ENCODE measurements at regions not wholly inside any gene's neighbourhood (a gene's known extent, or its start where the extent isn't known, plus 50 kb on each side); places are given as distances from the start of the nearest gene placed in this dataset.

GRCh38 chr18:49663899-49664890 lies 102.3 kb downstream of the LIPG start:
- FAIRE-seq (no peak), DNase-seq (ENCODE audit: insufficient read length, low spot score) (no peak)

GRCh38 chr18:49662506-49662905 lies 100.6 kb downstream of the LIPG start:
- FAIRE-seq (no peak), DNase-seq (ENCODE audit: insufficient read length, low spot score) (no peak)

DNA sequence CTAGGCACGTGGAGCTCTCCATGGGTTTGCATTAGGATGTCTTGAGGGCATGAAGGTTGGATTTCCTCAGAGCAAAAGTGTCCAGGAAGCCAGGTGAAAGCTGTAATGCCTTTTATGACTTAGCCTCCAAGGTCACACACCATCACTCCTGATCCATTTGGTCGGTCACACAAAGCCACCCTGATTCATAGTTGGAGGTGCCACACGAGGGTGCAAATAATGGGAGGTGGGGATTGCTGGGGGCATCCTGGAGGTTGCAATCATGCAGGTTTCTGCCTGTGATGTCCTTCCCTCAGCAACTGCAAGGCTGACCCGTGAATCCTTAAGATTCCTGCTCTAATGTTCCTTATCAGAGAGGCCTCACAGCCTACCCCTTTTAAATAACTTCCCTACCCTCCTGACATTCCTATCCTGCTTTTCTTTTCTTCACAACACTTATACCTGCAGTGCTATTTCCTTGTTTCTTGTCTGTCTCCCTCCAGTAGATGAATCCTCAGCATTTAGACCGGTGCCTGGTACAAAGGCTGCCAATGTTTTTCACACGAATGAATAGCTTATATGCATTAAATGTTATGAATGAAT lies 97.1 kb downstream of the LIPG start:
- no peak for DNase-seq (ENCODE audit: insufficient read length, low spot score)
- no peak for FAIRE-seq

DNA sequence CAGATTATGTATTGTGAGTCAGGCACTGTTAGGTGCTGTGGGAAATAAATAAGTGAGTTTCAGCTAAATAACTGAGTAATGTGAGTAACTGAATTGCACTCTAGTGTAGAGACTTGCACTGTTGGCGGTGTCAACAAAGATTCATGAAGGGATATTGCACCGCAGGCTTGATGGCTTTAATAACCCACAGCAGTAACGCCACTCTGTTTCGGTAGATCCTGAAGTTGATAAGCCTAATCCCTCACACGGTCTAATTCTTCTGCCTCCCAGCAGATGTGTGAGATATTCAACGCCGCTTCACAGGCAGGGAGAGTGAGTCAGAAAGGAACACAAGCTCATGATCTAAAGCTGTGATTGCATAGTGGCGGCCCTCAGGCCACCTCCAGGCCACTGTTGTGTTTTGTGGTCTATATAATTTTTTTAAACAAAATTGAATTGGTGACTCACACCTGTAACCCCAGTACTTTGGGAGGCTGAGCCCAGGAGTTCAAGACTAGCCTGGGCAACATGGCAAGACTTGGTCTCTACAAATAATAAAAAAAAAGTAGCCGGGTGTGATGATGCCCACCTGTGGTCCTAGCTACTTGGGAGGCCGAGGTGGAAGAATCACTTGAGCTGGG lies 94.3 kb downstream of the LIPG start:
- no peak for FAIRE-seq
- DNase-seq (ENCODE audit: insufficient read length, low spot score), result no peak

GRCh38 chr18:49655266-49656072 lies 93.6 kb downstream of the LIPG start:
- DNase-seq (ENCODE audit: insufficient read length, low spot score) (no peak), FAIRE-seq (no peak)

DNA sequence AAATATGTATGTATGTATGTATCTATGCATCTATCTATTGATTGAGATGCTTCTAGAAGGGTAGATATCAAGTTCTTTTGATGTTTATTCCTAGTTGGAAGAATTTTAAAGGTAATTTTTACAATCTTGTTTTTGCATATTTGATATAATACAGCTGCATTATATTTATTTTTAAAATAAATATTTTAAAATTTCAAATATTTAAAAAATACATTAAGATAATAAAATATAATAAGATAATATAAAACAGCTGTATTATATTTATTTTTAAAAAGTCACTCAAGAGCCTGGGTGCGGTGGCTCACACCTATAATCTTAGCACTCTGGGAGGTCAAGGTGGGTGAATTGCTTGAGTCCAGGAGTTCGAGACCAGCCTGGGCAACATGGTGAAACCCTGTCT lies 92.5 kb downstream of the LIPG start:
- FAIRE-seq (no peak), DNase-seq (ENCODE audit: insufficient read length, low spot score) (no peak)

- DNase-seq (ENCODE audit: insufficient read length, low spot score) (no peak), FAIRE-seq (no peak)
Measured at GRCh38 chr18:49652881-49653724, 91.2 kb downstream of the LIPG start.

DNA sequence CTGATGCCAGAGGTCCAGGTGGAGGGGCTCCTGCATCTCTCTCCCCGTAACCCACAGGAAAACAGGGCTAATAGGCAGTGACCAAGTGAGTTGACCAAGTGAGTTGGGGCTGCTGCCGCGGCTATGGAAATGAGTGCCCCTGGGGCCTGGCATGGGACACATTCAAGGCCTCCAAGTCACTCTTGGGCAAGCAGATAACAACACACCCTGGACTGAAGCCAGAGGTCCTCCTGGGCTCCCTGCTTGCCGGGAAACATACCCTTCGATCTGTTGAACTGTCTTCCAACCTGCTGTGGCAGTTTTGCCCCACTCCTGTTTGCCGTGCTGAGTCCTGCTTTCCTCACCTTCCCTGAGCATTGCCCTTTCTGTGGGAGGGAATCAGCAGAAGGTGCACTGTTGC lies 89.2 kb downstream of the LIPG start:
- FAIRE-seq (no peak), DNase-seq (ENCODE audit: insufficient read length, low spot score) (no peak)

DNA sequence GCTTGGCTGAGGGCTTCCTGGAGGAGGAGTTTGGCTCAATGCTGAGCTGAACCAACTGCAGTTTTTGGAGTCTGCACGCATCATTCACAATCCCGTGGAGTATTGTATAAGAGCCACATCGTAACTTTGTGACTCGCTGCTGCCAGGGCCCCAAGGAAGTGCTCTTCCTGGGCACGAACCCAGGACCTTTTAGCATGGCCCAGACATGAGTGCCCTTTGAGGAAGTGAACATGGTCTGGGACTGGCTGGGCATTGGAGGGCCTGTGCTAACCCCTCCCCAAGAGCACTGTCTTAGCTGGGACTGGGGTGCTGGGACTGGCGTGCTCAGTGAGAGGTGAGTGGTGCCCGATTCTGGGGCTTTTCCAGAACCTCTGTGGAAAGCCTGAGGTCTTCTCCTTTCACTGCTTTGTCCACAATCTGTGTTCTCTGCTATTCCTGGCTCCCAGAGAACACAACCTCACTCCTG lies 88.6 kb downstream of the LIPG start:
- no peak for FAIRE-seq
- DNase-seq (ENCODE audit: insufficient read length, low spot score), result no peak

DNA sequence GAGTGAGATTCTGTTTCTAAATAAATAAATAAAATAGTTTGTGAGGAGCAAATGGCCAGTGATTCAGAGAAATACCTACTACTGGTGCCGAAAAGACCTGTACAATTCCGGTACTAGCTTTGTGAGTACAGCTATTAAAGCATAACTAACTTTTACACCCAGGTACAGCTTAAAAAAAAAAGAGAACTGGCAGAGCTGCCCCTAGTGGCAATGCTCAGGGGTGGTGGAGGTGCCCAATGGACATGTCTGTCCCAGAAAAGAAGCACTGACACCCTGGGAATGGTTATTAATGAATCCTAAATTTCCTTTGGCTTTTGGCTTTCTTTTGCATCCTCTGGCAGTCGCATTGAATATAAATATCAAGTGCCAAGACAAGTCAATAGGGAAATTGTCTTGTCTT lies 87.0 kb downstream of the LIPG start:
- DNase-seq (ENCODE audit: insufficient read length, low spot score), result no peak
- FAIRE-seq, result no peak
